K562 (cell line): ENCODE measurements at regions not wholly inside any gene's neighbourhood (a gene's known extent, or its start where the extent isn't known, plus 50 kb on each side); places are given as distances from the start of the nearest gene placed in this dataset.

Experiments used
- ATAC-seq: fragments of 200-7000 bp; cut with Tn5 transposase; 3 replicates; pipeline ENCODE4 v1.9.1; 2020; ENCODE audit warnings: moderate library complexity
- BruUV-seq: library from RNA; stranded (reverse); fragments of 400-500 nt; replicated peaks from 2 replicates; lab custom pipeline; 2021; lab: Mats Ljungman, UMichigan
- CTCF ChIA-PET: fragments of 300-600 bp; formaldehyde crosslinking; extraction: SDS; loops from one replicate; lab custom pipeline; 2021; ENCODE audit warnings: low intra/inter-chr PET ratio; lab: Yijun Ruan, JAX
- POLR2A ChIA-PET: fragments of 300-600, 350-650 bp; sonication (Branson Sonifier 250); formaldehyde crosslinking; extraction: SDS; loops from one replicate; lab custom pipeline; 2021; ENCODE audit warnings: antibody characterized with exemption, inconsistent platforms; lab: Yijun Ruan, JAX
- DNase-seq, 4 experiments: peaks; one replicate each; pipeline versions ENCODE4 v3.0.0 to v3.0.0-alpha.2; 2011 to 2018; ENCODE audit warnings: low spot score in 3 of 4, mixed read lengths in 3 of 4; ENCODE audit errors: extremely low read depth in 1 of 4
- FAIRE-seq: peaks from 2 replicates; lab custom pipeline; 2011; peaks lifted over from hg19 to GRCh38; lab: Jason Lieb, UNC
- H2AFZ ChIP-seq: 2 replicates; pipeline ENCODE4 v1.6.0; 2011; ENCODE audit warnings: low read depth, low read length, control low read depth, inconsistent platforms
- H3K27ac ChIP-seq: fragments of 200-600 bp; 3 replicates; pipeline ENCODE4 v1.8.0; 2011; ENCODE audit warnings: low read depth, mild to moderate bottlenecking, control low read depth, inconsistent platforms, low read length, moderate library complexity, mixed read lengths; ENCODE audit errors: extremely low read depth
- H3K27me3 ChIP-seq, 2 experiments: fragments of 300-600 bp in 1 of 2; 2 replicates in 1 of 2; 3 replicates in 1 of 2; pipeline versions ENCODE4 v1.6.0 to v1.8.0; 2011; ENCODE audit warnings: inconsistent platforms in 2 of 2, low read length in 2 of 2, mild to moderate bottlenecking in 1 of 2, mixed read lengths in 1 of 2, moderate library complexity in 1 of 2; ENCODE audit not compliant: control insufficient read depth in 2 of 2, insufficient read depth in 2 of 2
- H3K36me3 ChIP-seq: fragments of 300-600 bp; 3 replicates; pipeline ENCODE4 v1.8.0; 2011; ENCODE audit warnings: mild to moderate bottlenecking, low read length, inconsistent platforms; ENCODE audit not compliant: control insufficient read depth, insufficient read depth
- H3K4me1 ChIP-seq, 2 experiments: fragments of 200-600 bp in 1 of 2; replicated peaks in 1 of 2; 2 replicates in 1 of 2; 3 replicates in 1 of 2; pipeline versions ENCODE4 v1.5.1 to v1.8.0; 2011; ENCODE audit warnings: inconsistent platforms in 2 of 2, low read length in 2 of 2, mild to moderate bottlenecking in 1 of 2, mixed read lengths in 1 of 2, moderate library complexity in 1 of 2; ENCODE audit not compliant: control insufficient read depth in 2 of 2, insufficient read depth in 2 of 2
- H3K4me2 ChIP-seq: 2 replicates; pipeline ENCODE4 v1.6.1; 2011; ENCODE audit warnings: low read length, control low read depth, inconsistent platforms, mixed read lengths; ENCODE audit not compliant: insufficient read depth
- H3K4me3 ChIP-seq: fragments of 200-600 bp; sonication (generic), shearing (Covaris generic); 2 replicates; pipeline ENCODE4 v1.5.1; 2016; ENCODE audit warnings: control low read depth, inconsistent platforms
- H3K79me2 ChIP-seq: fragments of 200-600 bp; 3 replicates; pipeline ENCODE4 v1.8.0; 2011; ENCODE audit warnings: low read length, inconsistent platforms; ENCODE audit not compliant: control insufficient read depth, insufficient read depth
- H3K9ac ChIP-seq, 2 experiments: 2 replicates each; pipeline versions ENCODE4 v1.6.0 to v1.6.1; 2011; ENCODE audit warnings: low read depth in 2 of 2, low read length in 2 of 2, control low read depth in 1 of 2, inconsistent platforms in 1 of 2, mild to moderate bottlenecking in 1 of 2, mixed read lengths in 1 of 2; ENCODE audit not compliant: insufficient read depth in 1 of 2
- H3K9me1 ChIP-seq: one replicate; pipeline ENCODE4 v1.6.0; 2011; ENCODE audit warnings: inconsistent platforms, mild to moderate bottlenecking, low read length, moderate library complexity; ENCODE audit not compliant: control insufficient read depth, insufficient read depth
- H3K9me3 ChIP-seq: replicated peaks from 2 replicates; pipeline ENCODE4 v1.5.1; 2011; ENCODE audit warnings: low read depth, low read length, inconsistent platforms; ENCODE audit not compliant: control insufficient read depth, insufficient read depth
- H4K20me1 ChIP-seq: replicated peaks from 2 replicates; pipeline ENCODE4 v1.6.1; 2011; ENCODE audit warnings: low read length, inconsistent platforms, mixed read lengths; ENCODE audit not compliant: control insufficient read depth, insufficient read depth
- CREB1 ChIP-seq, 2 experiments: sonication (generic) in 1 of 2; formaldehyde crosslinking in 1 of 2; IDR thresholded peaks; 2 replicates each; pipeline versions ENCODE4 v1.6.1 to v1.8.0; 2012 to 2022; ENCODE audit warnings: inconsistent platforms in 1 of 2, mild to moderate bottlenecking in 1 of 2, missing genetic modification reagents in 1 of 2, moderate library complexity in 1 of 2
- CREM ChIP-seq: IDR thresholded peaks from 2 replicates; pipeline ENCODE4 v1.6.1; 2014; ENCODE audit warnings: antibody characterized with exemption, low read depth
- CSDE1 ChIP-seq, 2 experiments: fragments of 450-650 bp; IDR thresholded peaks; 2 replicates each; pipeline ENCODE4 v1.6.1; 2016; ENCODE audit warnings: mild to moderate bottlenecking in 1 of 2
- E2F8 ChIP-seq: fragments of 450-650 bp; IDR thresholded peaks from 2 replicates; pipeline ENCODE4 v1.7.1; 2018; ENCODE audit warnings: mild to moderate bottlenecking, low read depth; ENCODE audit not compliant: partially characterized antibody
- RFX1 ChIP-seq: fragments of 450-650 bp; IDR thresholded peaks from 2 replicates; pipeline ENCODE4 v1.6.1; 2016; ENCODE audit warnings: mild to moderate bottlenecking, moderate library complexity
- ZFPM2 ChIP-seq: fragments of 250-450 bp; sonication (Bioruptor Pico); IDR thresholded peaks from 2 replicates; pipeline ENCODE4 v1.5.1; 2022; ENCODE audit warnings: mild to moderate bottlenecking
- ZNF224 ChIP-seq: sonication (generic); formaldehyde crosslinking; IDR thresholded peaks from 2 replicates; pipeline ENCODE4 v1.8.0; 2022; ENCODE audit warnings: mild to moderate bottlenecking, missing genetic modification reagents
- WGBS: fragments of 100-300 bp; shearing (Covaris generic); methylation state at CpG from one replicate; pipeline ENCODE4 v1.1.6; 2016; ENCODE audit warnings: low coverage, mixed read lengths; ENCODE audit not compliant: insufficient coverage; ENCODE audit errors: missing lambda C conversion rate; 5-methylcytosine and 5-hydroxymethylcytosine counted together
- in situ Hi-C: fragments of 300-500 bp; cut with MboI; formaldehyde crosslinking; loops from 4 replicates; pipeline ENCODE4 v1.15.0; 2018; ENCODE audit warnings: inconsistent platforms, mixed read lengths
- intact Hi-C: fragments of 100-400 bp; cut with micrococcal nuclease; formaldehyde crosslinking; loops from 2 replicates; pipeline ENCODE4 v1.14.2; 2022

GRCh38 chr2:130261970-130262760 lies 63.9 kb upstream of the TUBA3E start:
- no peak for DNase-seq
- no peak overlapping the region for H3K27ac ChIP-seq
- in situ Hi-C loops (no loop called here), intact Hi-C loops (no loop called here)
- H2AFZ ChIP-seq, result no peak overlapping the region
- no peak for FAIRE-seq
- no peak overlapping the region for H3K9ac ChIP-seq
- H3K36me3 ChIP-seq, result no peaks in the 10 kb centered on the region
- H3K79me2 ChIP-seq, result no peaks in the 10 kb centered on the region
- POLR2A ChIA-PET, result no interaction called here
- no peaks in the 10 kb centered on the region for H3K9me3 ChIP-seq
- WGBS, result 3% methylated on average over 11 of the region's 11 CpGs
- H3K4me3 ChIP-seq, result no peak overlapping the region
- no peak overlapping the region for H3K4me2 ChIP-seq
- H4K20me1 ChIP-seq, result no peaks in the 10 kb centered on the region
- H3K27me3 ChIP-seq, result peaks cover 36 to 55% of the 10 kb centered on the region in 2 experiments
- TF ChIP-seq CSDE1 (IDR thresholded peaks at IDR 0.05), result no peak
- TF ChIP-seq ZNF224 (CRISPR knock-in tag), result no peak
- TF ChIP-seq ZFPM2, result no peak
- TF ChIP-seq E2F8, result no peak
- TF ChIP-seq CREB1 (IDR thresholded peaks at IDR 0.05), result no peak
- TF ChIP-seq CREB1 (CRISPR knock-in tag; IDR thresholded peaks at IDR 0.05), result no peak
- no peak for TF ChIP-seq RFX1
- no peak for TF ChIP-seq CREM
- TF ChIP-seq, all 486 proteins: peak for 0
- ATAC-seq, result no peak; the same call in 2 of the 3 replicates
- Histone ChIP-seq H3K9me1 (no peaks in the 10 kb centered on the region), H3K4me1 (no peaks in the 10 kb centered on the region)
- CTCF ChIA-PET, result no interaction called here
- no TSS peak for BruUV-seq
